ENCODE measurements at regions not wholly inside any gene's neighbourhood (a gene's known extent, or its start where the extent isn't known, plus 50 kb on each side); places are given as distances from the start of the nearest gene placed in this dataset.

GRCh38 chr5:66529704-66530103 lies 66.5 kb upstream of the MAST4 start:
- DNase-seq (ENCODE audit: insufficient read length, low spot score) = no peak
- no peak for FAIRE-seq

DNA sequence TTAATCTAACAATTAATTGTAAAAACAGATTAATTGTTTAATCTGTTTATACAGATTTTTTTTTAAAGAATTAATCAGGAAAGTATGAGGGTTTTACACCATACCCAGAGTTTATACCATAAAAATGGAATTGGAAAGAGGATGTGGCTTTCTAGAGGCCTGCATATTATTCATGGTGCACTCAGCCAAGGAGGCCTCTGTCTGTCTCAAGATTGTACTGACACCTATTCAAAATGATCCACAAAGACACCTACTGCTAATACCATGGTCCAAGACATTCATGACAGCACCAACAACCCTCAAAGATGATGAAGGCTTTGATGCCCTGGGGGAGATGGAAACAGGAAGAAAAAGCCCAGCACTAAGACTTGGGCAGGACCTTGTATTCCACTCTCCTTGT lies 58.1 kb upstream of the MAST4 start:
- DNase-seq (ENCODE audit: insufficient read length, low spot score) (no peak), FAIRE-seq (no peak)

- no peak for FAIRE-seq
- no peak for DNase-seq (ENCODE audit: insufficient read length, low spot score)
Observed at GRCh38 chr5:66538531-66538930, 57.7 kb upstream of the MAST4 start.

GRCh38 chr5:66540078-66540477 lies 56.1 kb upstream of the MAST4 start:
- FAIRE-seq (no peak), DNase-seq (ENCODE audit: insufficient read length, low spot score) (no peak)

DNA sequence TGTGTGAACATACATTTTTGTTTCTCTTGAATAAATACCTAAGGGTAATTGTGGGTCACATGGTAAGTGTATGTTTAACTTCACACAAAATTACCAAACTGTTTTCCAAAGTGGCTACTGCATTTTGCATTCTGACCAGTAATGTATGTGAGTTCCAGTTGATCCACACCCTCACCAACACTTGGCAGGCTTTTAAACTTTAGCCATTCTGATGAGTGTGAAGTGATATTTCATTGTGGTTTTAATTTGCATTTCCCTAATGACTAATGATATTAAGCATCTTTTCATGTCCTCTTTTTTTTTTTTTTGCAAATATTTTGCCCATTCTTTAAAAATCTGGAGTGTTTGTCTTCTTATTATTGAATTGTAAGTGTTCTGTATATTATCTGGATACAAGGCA lies 53.5 kb upstream of the MAST4 start:
- DNase-seq (ENCODE audit: insufficient read length, low spot score) (no peak), FAIRE-seq (no peak)
